Stomach (tissue), 4 donors: ENCODE measurements at regions not wholly inside any gene's neighbourhood (a gene's known extent, or its start where the extent isn't known, plus 50 kb on each side); places are given as distances from the start of the nearest gene placed in this dataset.

Experiments used
- POLR2A ChIP-seq, 4 donors: fragments of 450-650 bp; IDR thresholded peaks; one replicate each; pipeline ENCODE4 v1.6.1; 2016; ENCODE audit warnings: antibody characterized with exemption in 4 of 4, control low read depth in 2 of 4, mild to moderate bottlenecking in 1 of 4, moderate library complexity in 1 of 4
- TF ChIP-seq, protein P1 (sequence below), 7 experiments: fragments of 450-650 bp in 4 of 7; fragments of 200-600 bp in 3 of 7; sonication (generic) in 3 of 7; IDR thresholded peaks; one replicate each; pipeline ENCODE4 v1.5.1; 2016 to 2019; ENCODE audit warnings: antibody characterized with exemption in 7 of 7, control low read depth in 2 of 7, mild to moderate bottlenecking in 1 of 7

DNA sequence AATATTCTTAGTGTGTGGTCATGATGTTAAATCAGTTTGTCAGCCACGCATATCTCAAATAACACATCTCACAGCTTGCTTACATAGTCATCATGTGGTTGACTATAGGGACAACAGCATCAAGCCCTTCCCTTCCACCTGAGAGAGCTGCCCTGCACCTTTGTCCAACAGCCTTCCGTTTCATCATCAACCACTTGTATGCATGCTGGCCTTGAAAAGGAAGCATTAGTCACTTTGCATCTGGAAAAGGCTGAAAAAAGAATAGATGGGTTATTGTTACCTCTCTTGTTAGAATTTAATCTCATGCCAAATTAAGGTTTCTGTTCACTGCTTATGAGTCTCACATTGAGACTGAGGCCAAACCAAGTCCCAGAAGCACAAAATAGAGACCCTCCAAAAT lies 1586.5 kb upstream of the SEL1L start:
- TF ChIP-seq, protein P1, sequence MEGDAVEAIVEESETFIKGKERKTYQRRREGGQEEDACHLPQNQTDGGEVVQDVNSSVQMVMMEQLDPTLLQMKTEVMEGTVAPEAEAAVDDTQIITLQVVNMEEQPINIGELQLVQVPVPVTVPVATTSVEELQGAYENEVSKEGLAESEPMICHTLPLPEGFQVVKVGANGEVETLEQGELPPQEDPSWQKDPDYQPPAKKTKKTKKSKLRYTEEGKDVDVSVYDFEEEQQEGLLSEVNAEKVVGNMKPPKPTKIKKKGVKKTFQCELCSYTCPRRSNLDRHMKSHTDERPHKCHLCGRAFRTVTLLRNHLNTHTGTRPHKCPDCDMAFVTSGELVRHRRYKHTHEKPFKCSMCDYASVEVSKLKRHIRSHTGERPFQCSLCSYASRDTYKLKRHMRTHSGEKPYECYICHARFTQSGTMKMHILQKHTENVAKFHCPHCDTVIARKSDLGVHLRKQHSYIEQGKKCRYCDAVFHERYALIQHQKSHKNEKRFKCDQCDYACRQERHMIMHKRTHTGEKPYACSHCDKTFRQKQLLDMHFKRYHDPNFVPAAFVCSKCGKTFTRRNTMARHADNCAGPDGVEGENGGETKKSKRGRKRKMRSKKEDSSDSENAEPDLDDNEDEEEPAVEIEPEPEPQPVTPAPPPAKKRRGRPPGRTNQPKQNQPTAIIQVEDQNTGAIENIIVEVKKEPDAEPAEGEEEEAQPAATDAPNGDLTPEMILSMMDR (IDR thresholded peaks at IDR 0.05), result no peak
- TF ChIP-seq POLR2A (IDR thresholded peaks at IDR 0.05), result no peak
